ENCODE measurements at regions not wholly inside any gene's neighbourhood (a gene's known extent, or its start where the extent isn't known, plus 50 kb on each side); places are given as distances from the start of the nearest gene placed in this dataset.

- TF ChIP-seq, protein P1, sequence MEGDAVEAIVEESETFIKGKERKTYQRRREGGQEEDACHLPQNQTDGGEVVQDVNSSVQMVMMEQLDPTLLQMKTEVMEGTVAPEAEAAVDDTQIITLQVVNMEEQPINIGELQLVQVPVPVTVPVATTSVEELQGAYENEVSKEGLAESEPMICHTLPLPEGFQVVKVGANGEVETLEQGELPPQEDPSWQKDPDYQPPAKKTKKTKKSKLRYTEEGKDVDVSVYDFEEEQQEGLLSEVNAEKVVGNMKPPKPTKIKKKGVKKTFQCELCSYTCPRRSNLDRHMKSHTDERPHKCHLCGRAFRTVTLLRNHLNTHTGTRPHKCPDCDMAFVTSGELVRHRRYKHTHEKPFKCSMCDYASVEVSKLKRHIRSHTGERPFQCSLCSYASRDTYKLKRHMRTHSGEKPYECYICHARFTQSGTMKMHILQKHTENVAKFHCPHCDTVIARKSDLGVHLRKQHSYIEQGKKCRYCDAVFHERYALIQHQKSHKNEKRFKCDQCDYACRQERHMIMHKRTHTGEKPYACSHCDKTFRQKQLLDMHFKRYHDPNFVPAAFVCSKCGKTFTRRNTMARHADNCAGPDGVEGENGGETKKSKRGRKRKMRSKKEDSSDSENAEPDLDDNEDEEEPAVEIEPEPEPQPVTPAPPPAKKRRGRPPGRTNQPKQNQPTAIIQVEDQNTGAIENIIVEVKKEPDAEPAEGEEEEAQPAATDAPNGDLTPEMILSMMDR (IDR thresholded peaks at IDR 0.05), result no peak
- TF ChIP-seq POLR2A (IDR thresholded peaks at IDR 0.05), result no peak
Measured at GRCh38 chr10:129134371-129134770, 332.7 kb upstream of the MGMT start.
